ENCODE measurements at regions not wholly inside any gene's neighbourhood (a gene's known extent, or its start where the extent isn't known, plus 50 kb on each side); places are given as distances from the start of the nearest gene placed in this dataset.

GRCh38 chr4:126812076-126812475 lies 820.7 kb upstream of the INTU start:
- no peak for DNase-seq (ENCODE audit: low read depth, low spot score)

- DNase-seq (ENCODE audit: low read depth, low spot score), result no peak
Measured at GRCh38 chr4:126820631-126821030, 812.1 kb upstream of the INTU start.

GRCh38 chr4:126821152-126821551 lies 811.6 kb upstream of the INTU start:
- no peak for DNase-seq (ENCODE audit: low read depth, low spot score)

GRCh38 chr4:126825083-126825482 lies 807.7 kb upstream of the INTU start:
- no peak for DNase-seq (ENCODE audit: low read depth, low spot score)

GRCh38 chr4:126827669-126828068 lies 805.1 kb upstream of the INTU start:
- no peak for DNase-seq (ENCODE audit: low read depth, low spot score)

- no peak for DNase-seq (ENCODE audit: low read depth, low spot score)
Measured at GRCh38 chr4:126834854-126835253, 797.9 kb upstream of the INTU start.

GRCh38 chr4:126838941-126839679 lies 793.6 kb upstream of the INTU start:
- DNase-seq (ENCODE audit: low read depth, low spot score), result no peak

GRCh38 chr4:126843492-126844067 lies 789.2 kb upstream of the INTU start:
- DNase-seq (ENCODE audit: low read depth, low spot score), result no peak

GRCh38 chr4:126850286-126850685 lies 782.5 kb upstream of the INTU start:
- peak; percentile 23 for DNase-seq (ENCODE audit: low read depth, low spot score)

GRCh38 chr4:126851391-126851790 lies 781.4 kb upstream of the INTU start:
- DNase-seq (ENCODE audit: low read depth, low spot score), result no peak

- DNase-seq (ENCODE audit: low read depth, low spot score), result no peak
Measured at GRCh38 chr4:126853715-126854114, 779.0 kb upstream of the INTU start.

- no peak for DNase-seq (ENCODE audit: low read depth, low spot score)
Measured at GRCh38 chr4:126856906-126857305, 775.9 kb upstream of the INTU start.

- DNase-seq (ENCODE audit: low read depth, low spot score), result no peak
Measured at GRCh38 chr4:126859314-126859713, 773.4 kb upstream of the INTU start.

GRCh38 chr4:126859872-126860271 lies 772.9 kb upstream of the INTU start:
- DNase-seq (ENCODE audit: low read depth, low spot score), result no peak

GRCh38 chr4:126860308-126860707 lies 772.4 kb upstream of the INTU start:
- DNase-seq (ENCODE audit: low read depth, low spot score), result no peak

GRCh38 chr4:126869967-126870366 lies 762.8 kb upstream of the INTU start:
- no peak for DNase-seq (ENCODE audit: low read depth, low spot score)

- no peak for DNase-seq (ENCODE audit: low read depth, low spot score)
Measured at GRCh38 chr4:126871810-126872209, 760.9 kb upstream of the INTU start.

- no peak for DNase-seq (ENCODE audit: low read depth, low spot score)
Measured at GRCh38 chr4:126874533-126874932, 758.2 kb upstream of the INTU start.

- DNase-seq (ENCODE audit: low read depth, low spot score), result no peak
Measured at GRCh38 chr4:126888968-126889367, 743.8 kb upstream of the INTU start.

GRCh38 chr4:126890383-126890782 lies 742.4 kb upstream of the INTU start:
- no peak for DNase-seq (ENCODE audit: low read depth, low spot score)

GRCh38 chr4:126890994-126891393 lies 741.8 kb upstream of the INTU start:
- DNase-seq (ENCODE audit: low read depth, low spot score), result no peak

GRCh38 chr4:126894963-126895362 lies 737.8 kb upstream of the INTU start:
- DNase-seq (ENCODE audit: low read depth, low spot score), result no peak

GRCh38 chr4:126895988-126896570 lies 736.7 kb upstream of the INTU start:
- DNase-seq (ENCODE audit: low read depth, low spot score), result no peak
